Endothelial cell of umbilical vein (primary cell): ENCODE measurements at regions not wholly inside any gene's neighbourhood (a gene's known extent, or its start where the extent isn't known, plus 50 kb on each side); places are given as distances from the start of the nearest gene placed in this dataset.
A peak's percentile ranks its signal among the peaks of the same experiment; 100 is the strongest.

ENCODE experiments used
- BruUV-seq: library from RNA; stranded (reverse); fragments of 400-500 nt; replicated peaks from 2 replicates; lab custom pipeline; 2021; lab: Mats Ljungman, UMichigan
- CTCF ChIA-PET: fragments of 300-600, 350-600 bp; sonication (Branson Sonifier 250); formaldehyde crosslinking; loops from one replicate; lab custom pipeline; 2021; ENCODE audit warnings: antibody characterized with exemption, inconsistent platforms; lab: Charles Lee
- POLR2A ChIA-PET: fragments of 300-600, 350-600 bp; sonication (Branson Sonifier 250); formaldehyde crosslinking; loops from one replicate; lab custom pipeline; 2021; ENCODE audit warnings: antibody characterized with exemption, inconsistent platforms; lab: Charles Lee
- DNase-seq: peaks from one replicate; pipeline ENCODE4 v3.0.0-alpha.2; 2011; ENCODE audit warnings: low read depth, low spot score
- FAIRE-seq: peaks from 2 replicates; lab custom pipeline; 2011; peaks lifted over from hg19 to GRCh38; lab: Jason Lieb, UNC
- H2AFZ ChIP-seq: 2 replicates; pipeline ENCODE4 v1.6.0; 2012; ENCODE audit warnings: low read depth, low read length, control low read depth, inconsistent platforms
- H3K27ac ChIP-seq: 2 replicates; pipeline ENCODE4 v1.5.1; 2011; ENCODE audit warnings: low read depth, mild to moderate bottlenecking, control low read depth, low read length, moderate library complexity; ENCODE audit not compliant: insufficient read depth
- H3K27me3 ChIP-seq, 2 experiments: 2 replicates each; pipeline versions ENCODE4 v1.6.0 to v1.6.1; 2011; ENCODE audit warnings: low read length in 2 of 2, mixed read lengths in 1 of 2; ENCODE audit not compliant: control insufficient read depth in 2 of 2, insufficient read depth in 2 of 2
- H3K36me3 ChIP-seq, 2 experiments: 2 replicates in 1 of 2; 3 replicates in 1 of 2; pipeline ENCODE4 v1.5.1; 2011; ENCODE audit warnings: low read length in 2 of 2, mild to moderate bottlenecking in 1 of 2, moderate library complexity in 1 of 2; ENCODE audit not compliant: control insufficient read depth in 2 of 2, insufficient read depth in 2 of 2; ENCODE audit errors: extremely low read depth in 1 of 2
- H3K4me1 ChIP-seq: 3 replicates; pipeline ENCODE4 v1.5.1; 2011; ENCODE audit warnings: mild to moderate bottlenecking, low read length; ENCODE audit not compliant: control insufficient read depth, insufficient read depth; ENCODE audit errors: extremely low read depth
- H3K4me2 ChIP-seq: 2 replicates; pipeline ENCODE4 v1.6.1; 2011; ENCODE audit warnings: low read length, control low read depth, mixed read lengths; ENCODE audit not compliant: insufficient read depth
- H3K4me3 ChIP-seq, 3 experiments: fragments of 200-600 bp in 1 of 3; sonication (generic), shearing (Covaris generic) in 1 of 3; replicated peaks in 1 of 3; 2 replicates each; pipeline ENCODE4 v1.5.1; 2011 to 2016; ENCODE audit warnings: control low read depth in 3 of 3, low read length in 3 of 3, mild to moderate bottlenecking in 2 of 3, inconsistent platforms in 1 of 3, low read depth in 1 of 3, moderate library complexity in 1 of 3; ENCODE audit not compliant: insufficient read depth in 1 of 3
- H3K79me2 ChIP-seq: 2 replicates; pipeline ENCODE4 v1.6.0; 2012; ENCODE audit warnings: low read length, inconsistent platforms; ENCODE audit not compliant: control insufficient read depth, insufficient read depth
- H3K9ac ChIP-seq: replicated peaks from 2 replicates; pipeline ENCODE3; 2011; ENCODE audit warnings: low read length, control low read depth; ENCODE audit not compliant: insufficient read depth; ENCODE audit errors: extremely low read depth
- H3K9me1 ChIP-seq: replicated peaks from 3 replicates; pipeline ENCODE4 v1.6.0; 2011; ENCODE audit warnings: mild to moderate bottlenecking, low read length; ENCODE audit not compliant: control insufficient read depth, insufficient read depth; ENCODE audit errors: extremely low read depth
- H3K9me3 ChIP-seq: replicated peaks from 2 replicates; pipeline ENCODE4 v1.5.1; 2012; ENCODE audit warnings: low read length, inconsistent platforms; ENCODE audit not compliant: control insufficient read depth, insufficient read depth
- H4K20me1 ChIP-seq: replicated peaks from 2 replicates; pipeline ENCODE3; 2011; ENCODE audit warnings: mild to moderate bottlenecking, low read length; ENCODE audit not compliant: control insufficient read depth, insufficient read depth; ENCODE audit errors: extremely low read depth
- CTCF ChIP-seq, 2 donors: IDR thresholded peaks; 1 replicate in 1 of 2; 2 replicates in 1 of 2; pipeline ENCODE4 v1.5.1; 2011; ENCODE audit warnings: low read length in 2 of 2, mild to moderate bottlenecking in 2 of 2, moderate library complexity in 2 of 2, control low read depth in 1 of 2, inconsistent platforms in 1 of 2, low read depth in 1 of 2; ENCODE audit not compliant: insufficient read depth in 1 of 2; ENCODE audit errors: extremely low read depth in 1 of 2
- EZH2 ChIP-seq: IDR thresholded peaks from 2 replicates; pipeline ENCODE4 v1.6.1; 2012; ENCODE audit warnings: borderline replicate concordance, low read depth, mild to moderate bottlenecking, moderate library complexity, low read length, inconsistent platforms; ENCODE audit not compliant: severe bottlenecking
- FOS ChIP-seq: IDR thresholded peaks from 2 replicates; pipeline ENCODE4 v1.6.1; 2011; ENCODE audit warnings: mild to moderate bottlenecking, low read length, moderate library complexity, borderline replicate concordance; ENCODE audit not compliant: insufficient read depth
- GATA2 ChIP-seq: IDR thresholded peaks from 2 replicates; pipeline ENCODE4 v1.7.0; 2011; ENCODE audit warnings: low read depth, mild to moderate bottlenecking, moderate library complexity, mixed read lengths, low read length; ENCODE audit not compliant: insufficient read length, insufficient read depth
- JUN ChIP-seq: IDR thresholded peaks from 2 replicates; pipeline ENCODE4 v1.6.1; 2011; ENCODE audit warnings: borderline replicate concordance, low read depth; ENCODE audit not compliant: insufficient read length, insufficient read depth
- MAX ChIP-seq: IDR thresholded peaks from 2 replicates; pipeline ENCODE4 v1.6.1; 2011; ENCODE audit not compliant: insufficient read depth, insufficient read length
- MYC ChIP-seq: IDR thresholded peaks from one replicate; pipeline ENCODE4 v1.6.1; 2011; ENCODE audit warnings: mild to moderate bottlenecking, low read depth, low read length
- POLR2A ChIP-seq: IDR thresholded peaks from 2 replicates; pipeline ENCODE4 v1.6.1; 2012; ENCODE audit warnings: low read depth, mild to moderate bottlenecking, control low read depth, low read length
- POLR2AphosphoS5 ChIP-seq: IDR thresholded peaks from 2 replicates; pipeline ENCODE4 v1.6.1; 2012; ENCODE audit warnings: low read depth, mild to moderate bottlenecking, control low read depth, low read length, moderate library complexity; ENCODE audit not compliant: insufficient read depth
- dilution Hi-C: fragments of 300-500 bp; cut with MboI; formaldehyde crosslinking; loops from one replicate; pipeline ENCODE4 v1.15.0; 2019; ENCODE audit warnings: low sequenced_read_pairs; ENCODE audit not compliant: extremely low pct_ligation_motif_present
- intact Hi-C: fragments of 100-400 bp; cut with micrococcal nuclease; formaldehyde crosslinking; loops from one replicate; pipeline ENCODE4 v1.10.0; 2022

GRCh38 chr3:168442502-168442901 is 346.8 kb upstream of the GOLIM4 start:
- ChIA-PET POLR2A (no interaction called here), CTCF (interaction anchor here (2.3 kb wide), 1 partner anchor 26 kb away, joined by 5 read pairs; no protein-coding TSS in a partner anchor)
- Histone ChIP-seq H3K4me1 (no peaks in the 10 kb centered on the region), H3K9ac (no peak overlapping the region), H2AFZ (no peak overlapping the region), H3K79me2 (no peaks in the 10 kb centered on the region), H3K4me2 (no peak overlapping the region), H3K27ac (no peak overlapping the region), H3K27me3 (no peaks in the 10 kb centered on the region), H3K4me3 (no peak overlapping the region), H3K9me1 (no peaks in the 10 kb centered on the region), H3K9me3 (no peaks in the 10 kb centered on the region), H3K36me3 (no peaks in the 10 kb centered on the region), H4K20me1 (no peaks in the 10 kb centered on the region)
- dilution Hi-C loops = no loop called here
- no TSS peak for BruUV-seq
- intact Hi-C loops = no loop called here
- DNase-seq = no peak
- FAIRE-seq = no peak
- TF ChIP-seq JUN (no peak), MAX (no peak), POLR2A (no peak), CTCF (IDR thresholded peaks at IDR 0.05; ENCODE audit: extremely low read depth in 1 of 2, insufficient read depth in 1 of 2, low read depth in 1 of 2, low read length in 2 of 2) (no peak)

- Histone ChIP-seq H3K27ac (no peak overlapping the region), H3K9me1 (no peaks in the 10 kb centered on the region), H3K27me3 (no peaks in the 10 kb centered on the region), H3K4me1 (no peaks in the 10 kb centered on the region), H2AFZ (no peak overlapping the region), H3K4me3 (no peak overlapping the region), H3K9me3 (no peaks in the 10 kb centered on the region), H3K4me2 (no peak overlapping the region), H4K20me1 (no peaks in the 10 kb centered on the region), H3K9ac (no peak overlapping the region), H3K36me3 (no peaks in the 10 kb centered on the region), H3K79me2 (no peaks in the 10 kb centered on the region)
- intact Hi-C loops = no loop called here
- POLR2A ChIA-PET = no interaction called here
- CTCF ChIA-PET = no interaction called here
- no TSS peak for BruUV-seq
- TF ChIP-seq FOS (no peak), POLR2A (no peak), MAX (no peak), MYC (no peak), EZH2 (no peak), GATA2 (no peak), CTCF (IDR thresholded peaks at IDR 0.05; ENCODE audit: extremely low read depth in 1 of 2, insufficient read depth in 1 of 2, low read depth in 1 of 2, low read length in 2 of 2) (no peak), POLR2AphosphoS5 (no peak), JUN (no peak)
- FAIRE-seq = peak; percentile 8
- dilution Hi-C loops = no loop called here
- no peak for DNase-seq
Observed at GRCh38 chr3:168436245-168436724, 340.6 kb upstream of the GOLIM4 start.
